HCT116 (cell line): ENCODE measurements at regions not wholly inside any gene's neighbourhood (a gene's known extent, or its start where the extent isn't known, plus 50 kb on each side); places are given as distances from the start of the nearest gene placed in this dataset.

Source experiments
- ATAC-seq: fragments of 200-7000 bp; cut with Tn5 transposase; 2 replicates; pipeline ENCODE4 v1.9.1; 2020; ENCODE audit warnings: mild to moderate bottlenecking, moderate library complexity
- BruUV-seq: library from RNA; stranded (reverse); fragments of 400-500 nt; replicated peaks from 2 replicates; lab custom pipeline; 2021; lab: Mats Ljungman, UMichigan
- CTCF ChIA-PET: fragments of 300-600 bp; sonication (Branson Sonifier 250); formaldehyde crosslinking; loops from one replicate; lab custom pipeline; 2021; ENCODE audit warnings: antibody characterized with exemption; lab: Charles Lee
- POLR2A ChIA-PET: fragments of 300-600, 350-600 bp; sonication (Branson Sonifier 250); formaldehyde crosslinking; loops from one replicate; lab custom pipeline; 2021; ENCODE audit warnings: antibody characterized with exemption; lab: Charles Lee
- RAD21 ChIA-PET, 2 experiments: fragments of 300-600 bp; sonication (Branson Sonifier 250); formaldehyde crosslinking; loops; one replicate each; lab custom pipeline; 2023; ENCODE audit warnings: low total read pairs in 2 of 2; ENCODE audit not compliant: uncharacterized antibody in 2 of 2, unreplicated experiment in 2 of 2, low non-redundant PET in 1 of 2; lab: Charles Lee
- DNase-seq: peaks from one replicate; pipeline ENCODE4 v3.0.0-alpha.2; 2010; ENCODE audit warnings: low read depth, low spot score
- H2AFZ ChIP-seq: fragments of 200-600 bp; shearing (Covaris generic), sonication (generic); 2 replicates; pipeline ENCODE4 v1.6.1; 2017; ENCODE audit warnings: low read depth, mixed run types, mixed read lengths, antibody characterized with exemption, low read length; ENCODE audit not compliant: poor library complexity, severe bottlenecking
- H3K27ac ChIP-seq: 2 replicates; pipeline ENCODE4 v1.5.1; 2012; ENCODE audit warnings: low read depth, low read length
- H3K27me3 ChIP-seq: fragments of 200-600 bp; sonication (generic); 2 replicates; pipeline ENCODE4 v1.6.1; 2016; ENCODE audit warnings: mixed run types, low read length, mixed read lengths; ENCODE audit not compliant: insufficient read depth
- H3K36me3 ChIP-seq, 2 experiments: fragments of 200-500 bp in 1 of 2; fragments of 200-600 bp in 1 of 2; sonication (Bioruptor generic) in 1 of 2; sonication (generic) in 1 of 2; 2 replicates each; pipeline versions ENCODE4 v1.5.1 to v1.6.1; 2014 to 2016; ENCODE audit warnings: low read length in 2 of 2, inconsistent platforms in 1 of 2, mixed read lengths in 1 of 2, mixed run types in 1 of 2; ENCODE audit not compliant: insufficient read depth in 2 of 2, control insufficient read depth in 1 of 2
- H3K4me1 ChIP-seq, 2 experiments: fragments of 200-600 bp in 1 of 2; sonication (generic) in 1 of 2; 2 replicates each; pipeline versions ENCODE4 v1.5.1 to v1.6.1; 2012 to 2017; ENCODE audit warnings: low read length in 2 of 2, inconsistent platforms in 1 of 2, mild to moderate bottlenecking in 1 of 2, mixed read lengths in 1 of 2, mixed run types in 1 of 2, moderate library complexity in 1 of 2; ENCODE audit not compliant: insufficient read depth in 2 of 2, control insufficient read depth in 1 of 2
- H3K4me2 ChIP-seq: fragments of 200-600 bp; sonication (generic); 2 replicates; pipeline ENCODE4 v1.6.1; 2017; ENCODE audit warnings: mixed run types, low read length, mixed read lengths
- H3K4me3 ChIP-seq, 2 experiments: fragments of 200-600 bp in 1 of 2; sonication (generic) in 1 of 2; replicated peaks in 1 of 2; 2 replicates each; pipeline ENCODE4 v1.5.1; 2011 to 2016; ENCODE audit warnings: low read length in 2 of 2, control low read depth in 1 of 2, low read depth in 1 of 2, mild to moderate bottlenecking in 1 of 2, mixed read lengths in 1 of 2, mixed run types in 1 of 2
- H3K79me2 ChIP-seq: fragments of 200-600 bp; sonication (generic); 2 replicates; pipeline ENCODE4 v1.6.1; 2017; ENCODE audit warnings: mild to moderate bottlenecking, mixed run types, low read length, moderate library complexity, mixed read lengths; ENCODE audit not compliant: insufficient read depth
- H3K9ac ChIP-seq: fragments of 200-600 bp; sonication (generic); 2 replicates; pipeline ENCODE4 v1.6.1; 2016; ENCODE audit warnings: low read length, mixed read lengths
- H3K9me2 ChIP-seq: fragments of 200-600 bp; sonication (generic), shearing (Covaris generic); 2 replicates; pipeline ENCODE4 v1.6.1; 2017; ENCODE audit warnings: mixed run types, mild to moderate bottlenecking, moderate library complexity; ENCODE audit not compliant: insufficient read depth
- H3K9me3 ChIP-seq, 2 experiments: fragments of 200-500 bp in 1 of 2; fragments of 200-600 bp in 1 of 2; sonication (Bioruptor generic) in 1 of 2; sonication (generic) in 1 of 2; 2 replicates each; pipeline ENCODE4 v1.6.1; 2014 to 2017; ENCODE audit warnings: low read length in 2 of 2, mixed read lengths in 2 of 2, inconsistent platforms in 1 of 2, low read depth in 1 of 2, mild to moderate bottlenecking in 1 of 2, mixed run types in 1 of 2, moderate library complexity in 1 of 2; ENCODE audit not compliant: control insufficient read depth in 1 of 2, insufficient read depth in 1 of 2
- H4K20me1 ChIP-seq: fragments of 200-600 bp; sonication (generic), shearing (Covaris generic); 2 replicates; pipeline ENCODE4 v1.6.1; 2017; ENCODE audit warnings: mixed run types, mild to moderate bottlenecking, moderate library complexity; ENCODE audit not compliant: insufficient read depth
- ATF3 ChIP-seq: IDR thresholded peaks from 2 replicates; pipeline ENCODE4 v1.6.1; 2012
- CEBPB ChIP-seq: IDR thresholded peaks from 2 replicates; pipeline ENCODE4 v1.6.1; 2012; ENCODE audit warnings: low read depth
- EGR1 ChIP-seq: IDR thresholded peaks from 2 replicates; pipeline ENCODE4 v1.6.1; 2012; ENCODE audit warnings: low read depth
- ELF1 ChIP-seq: IDR thresholded peaks from 2 replicates; pipeline ENCODE4 v1.6.1; 2012; ENCODE audit warnings: low read depth, borderline replicate concordance
- JUND ChIP-seq: IDR thresholded peaks from 2 replicates; pipeline ENCODE4 v1.6.1; 2012
- SIN3A ChIP-seq: IDR thresholded peaks from 2 replicates; pipeline ENCODE4 v1.6.1; 2012; ENCODE audit warnings: low read depth
- YY1 ChIP-seq: IDR thresholded peaks from 2 replicates; pipeline ENCODE4 v1.6.1; 2011; ENCODE audit warnings: low read length, low read depth, moderate library complexity, mild to moderate bottlenecking; ENCODE audit not compliant: insufficient replicate concordance; ENCODE audit errors: extremely low read depth
- intact Hi-C: fragments of 100-400 bp; cut with micrococcal nuclease; formaldehyde crosslinking; loops from 2 replicates; pipeline ENCODE4 v1.10.0; 2022

GRCh38 chr6:11284996-11285395 is 52.5 kb upstream of the NEDD9 start:
- Histone ChIP-seq H3K27ac (no peak overlapping the region), H3K9me2 (no peaks in the 10 kb centered on the region), H3K79me2 (no peaks in the 10 kb centered on the region), H3K36me3 (no peaks in the 10 kb centered on the region), H4K20me1 (no peaks in the 10 kb centered on the region), H3K4me1 (no peaks in the 10 kb centered on the region), H3K27me3 (no peaks in the 10 kb centered on the region), H3K4me3 (no peak overlapping the region), H3K9ac (no peak overlapping the region), H3K4me2 (no peak overlapping the region), H2AFZ (no peak overlapping the region), H3K9me3 (no peaks in the 10 kb centered on the region)
- ChIA-PET RAD21 (no interaction called here), CTCF (no interaction called here), POLR2A (no interaction called here)
- ATAC-seq (no peak), DNase-seq (no peak)
- BruUV-seq: no TSS peak
- intact Hi-C loops: no loop called here
- no peak for TF ChIP-seq YY1
- no peak for TF ChIP-seq ELF1
- no peak for TF ChIP-seq JUND
- TF ChIP-seq CEBPB: no peak
- TF ChIP-seq ATF3: no peak

- TF ChIP-seq ATF3 (no peak), SIN3A (no peak), EGR1 (no peak)
- RAD21 ChIA-PET: no interaction called here
- H3K36me3 ChIP-seq: no peaks in the 10 kb centered on the region
Observed at GRCh38 chr6:11283629-11284028, 51.2 kb upstream of the NEDD9 start.

More at GRCh38 chr6:11283629-11284028, 51.2 kb upstream of the NEDD9 start:
- CTCF ChIA-PET: no interaction called here
- intact Hi-C loops: no loop called here
- no peaks in the 10 kb centered on the region for H3K4me1 ChIP-seq
- H2AFZ ChIP-seq: no peak overlapping the region
- no peaks in the 10 kb centered on the region for H3K9me2 ChIP-seq
- H4K20me1 ChIP-seq: no peaks in the 10 kb centered on the region
- no peaks in the 10 kb centered on the region for H3K9me3 ChIP-seq
- H3K27me3 ChIP-seq: no peaks in the 10 kb centered on the region
- no peaks in the 10 kb centered on the region for H3K79me2 ChIP-seq
- H3K4me2 ChIP-seq: no peak overlapping the region
- no TSS peak for BruUV-seq
- no peak overlapping the region for H3K9ac ChIP-seq
- H3K4me3 ChIP-seq: no peak overlapping the region
- no peak for ATAC-seq
- POLR2A ChIA-PET: no interaction called here
- no peak for DNase-seq
- H3K27ac ChIP-seq: no peak overlapping the region
